Neural cell (in vitro differentiated cells): ENCODE measurements at regions not wholly inside any gene's neighbourhood (a gene's known extent, or its start where the extent isn't known, plus 50 kb on each side); places are given as distances from the start of the nearest gene placed in this dataset.

ENCODE experiments used
- EP300 ChIP-seq: fragments of 450-650 bp; conservative IDR thresholded peaks from 2 replicates; pipeline ENCODE4 v1.6.1; 2014; ENCODE audit warnings: antibody characterized with exemption, mild to moderate bottlenecking, moderate library complexity; ENCODE audit not compliant: poor library complexity, severe bottlenecking
- POLR2AphosphoS5 ChIP-seq: IDR thresholded peaks from 2 replicates; pipeline ENCODE4 v1.6.1; 2012
- SMC3 ChIP-seq: fragments of 450-650 bp; conservative IDR thresholded peaks from 2 replicates; pipeline ENCODE4 v1.6.1; 2014; ENCODE audit warnings: antibody characterized with exemption, mild to moderate bottlenecking, moderate library complexity; ENCODE audit not compliant: poor library complexity
- TF ChIP-seq, protein P1 (sequence below): fragments of 450-650 bp; IDR thresholded peaks from 2 replicates; pipeline ENCODE4 v1.5.1; 2014; ENCODE audit warnings: antibody characterized with exemption, mild to moderate bottlenecking, moderate library complexity; ENCODE audit not compliant: poor library complexity, severe bottlenecking
- TF ChIP-seq, protein P2 (sequence below): IDR thresholded peaks from 2 replicates; pipeline ENCODE4 v1.6.1; 2012; ENCODE audit warnings: borderline replicate concordance

DNA sequence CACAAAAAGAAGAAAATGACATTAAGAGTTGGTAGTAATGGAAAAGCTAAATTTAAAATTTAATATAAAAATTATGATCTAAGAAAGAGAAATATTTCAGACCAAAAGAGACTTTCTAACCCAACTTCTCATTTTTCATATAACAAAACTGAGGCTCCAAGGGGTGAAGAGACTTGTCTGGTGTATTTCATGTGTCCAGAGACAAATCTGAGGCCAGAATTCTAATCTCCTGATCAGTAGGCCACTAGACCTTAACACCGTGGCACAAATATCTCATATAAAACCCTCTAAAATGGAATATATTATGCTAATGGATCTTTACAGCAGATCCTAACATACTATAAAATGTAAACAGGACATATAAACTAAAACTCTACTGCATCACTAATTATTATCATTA, 275.7 kb upstream of the SLC16A7 start:
- TF ChIP-seq, protein P1, sequence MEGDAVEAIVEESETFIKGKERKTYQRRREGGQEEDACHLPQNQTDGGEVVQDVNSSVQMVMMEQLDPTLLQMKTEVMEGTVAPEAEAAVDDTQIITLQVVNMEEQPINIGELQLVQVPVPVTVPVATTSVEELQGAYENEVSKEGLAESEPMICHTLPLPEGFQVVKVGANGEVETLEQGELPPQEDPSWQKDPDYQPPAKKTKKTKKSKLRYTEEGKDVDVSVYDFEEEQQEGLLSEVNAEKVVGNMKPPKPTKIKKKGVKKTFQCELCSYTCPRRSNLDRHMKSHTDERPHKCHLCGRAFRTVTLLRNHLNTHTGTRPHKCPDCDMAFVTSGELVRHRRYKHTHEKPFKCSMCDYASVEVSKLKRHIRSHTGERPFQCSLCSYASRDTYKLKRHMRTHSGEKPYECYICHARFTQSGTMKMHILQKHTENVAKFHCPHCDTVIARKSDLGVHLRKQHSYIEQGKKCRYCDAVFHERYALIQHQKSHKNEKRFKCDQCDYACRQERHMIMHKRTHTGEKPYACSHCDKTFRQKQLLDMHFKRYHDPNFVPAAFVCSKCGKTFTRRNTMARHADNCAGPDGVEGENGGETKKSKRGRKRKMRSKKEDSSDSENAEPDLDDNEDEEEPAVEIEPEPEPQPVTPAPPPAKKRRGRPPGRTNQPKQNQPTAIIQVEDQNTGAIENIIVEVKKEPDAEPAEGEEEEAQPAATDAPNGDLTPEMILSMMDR: no peak
- TF ChIP-seq, protein P2, sequence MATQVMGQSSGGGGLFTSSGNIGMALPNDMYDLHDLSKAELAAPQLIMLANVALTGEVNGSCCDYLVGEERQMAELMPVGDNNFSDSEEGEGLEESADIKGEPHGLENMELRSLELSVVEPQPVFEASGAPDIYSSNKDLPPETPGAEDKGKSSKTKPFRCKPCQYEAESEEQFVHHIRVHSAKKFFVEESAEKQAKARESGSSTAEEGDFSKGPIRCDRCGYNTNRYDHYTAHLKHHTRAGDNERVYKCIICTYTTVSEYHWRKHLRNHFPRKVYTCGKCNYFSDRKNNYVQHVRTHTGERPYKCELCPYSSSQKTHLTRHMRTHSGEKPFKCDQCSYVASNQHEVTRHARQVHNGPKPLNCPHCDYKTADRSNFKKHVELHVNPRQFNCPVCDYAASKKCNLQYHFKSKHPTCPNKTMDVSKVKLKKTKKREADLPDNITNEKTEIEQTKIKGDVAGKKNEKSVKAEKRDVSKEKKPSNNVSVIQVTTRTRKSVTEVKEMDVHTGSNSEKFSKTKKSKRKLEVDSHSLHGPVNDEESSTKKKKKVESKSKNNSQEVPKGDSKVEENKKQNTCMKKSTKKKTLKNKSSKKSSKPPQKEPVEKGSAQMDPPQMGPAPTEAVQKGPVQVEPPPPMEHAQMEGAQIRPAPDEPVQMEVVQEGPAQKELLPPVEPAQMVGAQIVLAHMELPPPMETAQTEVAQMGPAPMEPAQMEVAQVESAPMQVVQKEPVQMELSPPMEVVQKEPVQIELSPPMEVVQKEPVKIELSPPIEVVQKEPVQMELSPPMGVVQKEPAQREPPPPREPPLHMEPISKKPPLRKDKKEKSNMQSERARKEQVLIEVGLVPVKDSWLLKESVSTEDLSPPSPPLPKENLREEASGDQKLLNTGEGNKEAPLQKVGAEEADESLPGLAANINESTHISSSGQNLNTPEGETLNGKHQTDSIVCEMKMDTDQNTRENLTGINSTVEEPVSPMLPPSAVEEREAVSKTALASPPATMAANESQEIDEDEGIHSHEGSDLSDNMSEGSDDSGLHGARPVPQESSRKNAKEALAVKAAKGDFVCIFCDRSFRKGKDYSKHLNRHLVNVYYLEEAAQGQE: no peak
- TF ChIP-seq POLR2AphosphoS5 (no peak), EP300 (no peak), SMC3 (no peak)
